NCI-H1694 (cell line): ENCODE measurements at regions not wholly inside any gene's neighbourhood (a gene's known extent, or its start where the extent isn't known, plus 50 kb on each side); places are given as distances from the start of the nearest gene placed in this dataset.
"Not testable (repeated sequence)": the region's sequence is repeated elsewhere in the genome, so short reads cannot be mapped to it uniquely, and the experiment has no call there.

Experiments
- DNase-seq: peaks from one replicate; lab custom pipeline; 2025; lab: John Stamatoyannopoulos, UW

DNA sequence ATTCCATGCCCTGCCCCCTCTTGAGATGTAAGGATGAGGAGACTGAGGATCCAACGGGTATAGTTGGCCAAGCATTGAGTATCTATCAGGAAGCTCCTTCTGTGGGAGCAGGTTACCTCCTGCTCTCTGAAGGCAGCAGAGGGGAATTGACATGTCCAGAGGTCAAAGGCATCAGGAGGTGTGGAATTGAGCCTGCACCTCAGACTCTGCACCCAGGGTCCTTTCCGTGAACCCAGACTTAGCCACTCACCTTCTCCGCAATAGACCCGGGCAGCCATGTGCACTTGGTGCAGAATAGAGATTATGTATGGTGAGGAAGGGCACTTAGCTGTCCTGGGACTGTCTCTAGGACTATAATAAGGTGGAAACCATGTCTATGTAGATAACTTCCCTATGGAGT is 399.0 kb upstream of the TPM1 start:
- no peak for DNase-seq

DNA sequence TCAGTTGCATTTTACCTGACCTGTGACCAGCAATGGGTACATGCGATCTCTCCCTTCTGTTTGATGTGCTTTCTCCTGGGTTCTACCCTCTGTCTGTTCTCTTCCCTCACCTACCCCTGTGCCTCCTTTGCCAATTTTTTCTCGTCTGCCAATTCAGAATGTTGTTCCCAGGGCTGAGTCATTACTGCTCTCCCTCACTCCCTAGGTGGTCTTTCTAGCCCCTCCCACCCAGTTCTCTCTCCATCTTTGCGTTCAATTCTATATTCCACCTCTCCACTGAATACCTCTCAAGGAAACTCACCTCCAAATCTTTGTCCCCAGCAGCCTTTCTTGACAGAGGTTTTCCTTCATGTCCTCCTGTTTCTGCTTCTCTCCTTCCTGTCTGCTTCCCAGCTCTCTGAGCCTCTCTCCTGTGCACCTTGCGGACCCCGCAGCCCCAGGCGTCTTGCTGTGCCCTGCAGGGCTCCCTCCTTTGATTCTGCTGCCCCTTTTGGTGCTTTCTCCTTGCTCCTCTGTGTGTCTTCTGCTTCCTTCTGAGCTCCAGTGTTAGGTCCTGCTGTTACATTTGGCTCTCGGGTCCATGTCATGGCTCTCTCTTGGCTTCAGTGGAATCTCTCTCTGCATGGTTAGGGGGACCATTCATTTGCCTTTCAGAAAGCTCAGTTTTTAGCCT is 398.2 kb upstream of the TPM1 start:
- DNase-seq = no peak

DNA sequence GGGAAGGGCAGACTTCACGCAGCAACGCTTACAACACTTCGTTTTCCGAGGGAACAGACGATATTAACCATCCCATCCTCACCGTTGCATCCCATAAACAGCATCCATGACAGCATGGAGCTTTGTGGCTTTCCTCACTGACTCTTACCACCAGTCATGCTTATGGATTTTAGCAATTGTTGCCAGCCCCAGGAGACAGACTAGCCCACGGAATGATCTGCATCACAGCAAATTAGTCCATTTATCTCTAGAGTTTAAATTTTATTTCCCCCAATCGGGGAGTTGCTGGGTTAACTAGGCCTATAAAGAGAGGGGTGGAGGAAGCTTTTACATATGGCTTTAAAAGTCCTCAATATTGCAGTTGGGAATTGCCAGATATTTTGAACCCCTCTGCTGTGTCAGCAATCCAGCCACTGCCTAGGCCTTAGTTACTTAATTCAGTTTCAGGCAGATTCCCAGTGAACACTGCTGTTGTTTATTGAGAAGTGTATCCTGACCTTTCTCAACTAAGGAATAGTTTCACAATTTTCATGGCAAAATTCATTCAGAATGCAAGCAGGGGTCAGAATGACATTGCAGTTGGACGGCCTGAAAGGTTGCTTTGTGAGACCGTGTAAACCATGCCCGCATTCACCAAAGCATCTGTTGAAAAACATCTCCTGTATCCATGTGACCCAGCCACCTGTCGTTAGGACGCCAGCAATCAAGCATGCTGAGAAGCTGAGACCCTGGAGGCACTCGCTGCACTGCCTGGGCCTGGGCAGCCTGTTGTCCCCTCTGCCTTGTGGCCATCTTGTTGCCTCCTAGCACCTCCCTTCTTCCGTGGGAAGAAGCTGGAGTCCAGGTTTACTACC is 397.4 kb upstream of the TPM1 start:
- DNase-seq = no peak

- no peak for DNase-seq
Measured at GRCh38 chr15:62647202-62647842, 395.2 kb upstream of the TPM1 start.

DNA sequence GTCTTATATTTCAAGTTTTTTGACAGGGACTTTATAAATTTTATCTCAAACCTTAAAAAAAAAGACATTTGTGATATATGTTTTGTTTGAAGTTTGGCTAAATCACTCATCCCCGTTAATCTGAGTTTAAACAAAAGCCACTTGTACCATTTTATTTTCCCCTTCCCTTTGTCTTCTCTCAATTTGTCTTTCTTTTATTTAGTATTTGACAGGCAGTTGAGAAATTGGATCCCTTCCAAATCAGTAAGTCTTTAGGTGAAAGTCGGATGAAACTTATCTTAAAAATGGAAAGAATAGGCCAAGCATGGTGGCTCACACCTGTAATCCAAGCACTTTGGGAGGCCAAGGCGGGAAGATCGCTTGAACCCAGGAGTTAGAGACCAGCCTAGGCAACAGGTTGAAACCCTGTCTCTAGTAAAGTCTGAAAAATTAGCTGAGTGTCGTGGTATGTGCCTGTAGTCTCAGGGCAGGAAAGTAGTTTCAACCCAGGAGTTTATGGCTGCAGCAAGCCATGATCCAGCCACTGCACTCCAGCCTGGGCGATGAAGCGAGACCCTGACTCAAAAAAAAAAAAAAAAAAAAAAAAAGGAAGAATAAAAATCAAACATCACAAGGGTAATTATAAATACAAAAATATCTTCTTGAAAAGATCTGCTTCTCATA is 394.6 kb upstream of the TPM1 start:
- no peak for DNase-seq

GRCh38 chr15:62648954-62649353 is 393.6 kb upstream of the TPM1 start:
- peak; percentile 21 for DNase-seq

GRCh38 chr15:62649793-62650420 is 392.6 kb upstream of the TPM1 start:
- no peak for DNase-seq

DNA sequence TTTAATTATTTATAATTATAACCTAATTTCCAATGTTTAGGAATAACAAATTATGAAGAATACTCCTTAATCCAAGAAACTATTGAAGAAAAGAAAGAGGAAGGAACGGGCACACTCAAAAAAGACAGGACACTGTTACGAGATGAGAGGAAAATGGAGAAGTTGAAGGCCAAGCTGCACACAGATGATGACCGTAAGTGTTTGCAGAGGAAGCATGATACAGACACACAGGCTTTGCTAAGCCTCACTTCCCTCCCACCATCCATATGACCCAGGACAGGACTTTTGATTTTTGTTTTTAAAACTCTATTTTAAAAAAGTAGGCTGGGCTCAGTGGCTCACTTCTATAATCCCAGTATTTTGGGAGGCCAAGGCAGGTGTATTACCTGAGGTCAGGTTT is 389.4 kb upstream of the TPM1 start:
- no peak for DNase-seq

DNA sequence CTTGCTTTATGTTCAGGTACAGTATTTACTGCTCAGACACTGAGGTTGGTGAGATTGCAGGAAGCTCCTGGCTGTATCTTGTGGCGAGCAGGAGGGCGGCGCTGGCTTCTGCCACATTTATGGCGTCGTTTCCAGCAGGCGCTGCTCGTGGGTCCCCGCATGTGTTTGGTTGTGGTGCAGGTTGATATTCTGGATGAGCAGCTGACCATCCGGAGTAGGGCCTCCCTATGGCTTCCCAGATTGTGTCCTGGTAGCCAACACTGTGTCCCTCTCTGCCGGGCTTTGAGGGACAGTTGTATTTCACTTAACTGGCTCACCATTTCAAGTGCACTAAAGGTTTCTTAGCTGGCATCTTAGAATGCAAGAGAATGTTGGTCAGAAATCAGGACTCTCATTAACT is 386.5 kb upstream of the TPM1 start:
- DNase-seq = no peak

DNA sequence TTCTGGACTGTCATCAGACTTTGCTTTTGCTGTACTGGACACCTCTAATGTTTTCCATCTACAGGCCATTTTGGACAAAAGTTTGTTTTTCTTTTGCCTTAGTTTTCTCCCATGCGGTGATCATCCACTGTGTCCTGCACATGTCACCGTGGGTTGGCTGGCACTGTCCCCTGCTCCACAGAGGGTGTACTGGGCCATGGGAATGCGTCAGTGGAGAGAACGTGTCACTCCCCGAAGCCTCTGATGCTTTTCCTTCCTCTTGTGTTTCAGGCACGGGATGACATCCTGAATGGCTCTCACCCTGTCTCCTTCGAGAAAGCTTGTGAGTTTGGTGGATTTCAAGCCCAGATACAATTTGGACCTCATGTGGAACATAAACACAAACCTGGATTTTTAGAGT is 385.0 kb upstream of the TPM1 start:
- DNase-seq = not testable (repeated sequence)

DNA sequence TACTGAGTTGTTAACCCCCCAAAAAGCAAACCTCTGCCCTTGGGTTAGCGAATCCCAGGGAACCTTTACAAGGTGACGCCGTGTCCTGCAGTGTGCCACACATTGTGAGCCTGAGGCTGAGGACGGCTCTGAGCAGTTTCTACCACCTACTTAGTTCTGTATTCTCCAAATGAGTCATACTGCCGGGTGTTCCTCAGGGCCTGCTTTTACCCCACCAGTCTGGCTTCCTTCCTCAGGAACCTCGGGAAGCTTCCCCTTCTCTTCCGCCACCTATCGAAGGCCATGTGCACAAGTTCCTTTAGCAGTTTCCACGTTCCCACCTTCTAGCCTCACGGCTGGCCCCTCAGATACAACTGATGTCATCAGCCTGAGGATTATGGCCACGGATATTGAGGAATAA is 384.0 kb upstream of the TPM1 start:
- no peak for DNase-seq

GRCh38 chr15:62663547-62663946 is 379.0 kb upstream of the TPM1 start:
- DNase-seq = no peak

DNA sequence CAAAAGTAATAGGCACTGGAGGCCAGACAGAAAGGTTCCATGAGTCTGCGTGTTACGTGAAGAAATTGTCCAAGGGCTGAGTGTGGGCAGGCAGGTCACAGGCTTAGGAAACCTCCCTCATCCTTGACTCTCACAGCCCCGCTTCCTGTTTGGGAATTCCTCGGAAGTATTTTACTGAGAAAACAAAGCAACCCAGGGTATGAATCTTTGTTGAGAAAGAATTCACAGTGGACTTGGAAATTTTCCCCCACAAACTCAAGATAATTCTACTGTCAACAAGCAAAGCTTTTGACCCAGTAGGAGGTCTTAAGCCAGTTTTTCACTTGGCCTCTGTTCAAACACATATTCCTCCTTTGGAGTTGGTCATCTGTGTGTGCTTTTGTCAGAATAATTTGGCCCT is 377.1 kb upstream of the TPM1 start:
- DNase-seq = no peak

DNA sequence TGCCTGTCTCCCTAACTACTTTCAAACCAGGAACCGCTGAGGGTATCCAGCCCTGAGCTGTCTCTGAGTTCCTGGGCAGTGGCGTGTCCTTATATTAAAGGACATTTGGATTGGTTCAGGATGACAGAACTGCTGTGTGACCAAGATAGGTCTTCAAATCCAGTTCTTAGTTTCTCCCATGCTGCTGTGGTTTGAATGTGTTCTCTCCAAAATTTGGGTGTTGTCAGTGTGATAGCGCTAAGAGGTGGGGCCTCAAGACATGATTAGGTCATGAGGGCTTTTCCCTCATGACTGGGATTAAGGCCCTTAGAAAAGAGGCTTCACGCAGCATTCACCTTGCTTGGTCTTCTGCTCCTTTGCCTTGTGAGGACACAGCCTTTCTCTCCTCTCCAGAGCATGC is 376.5 kb upstream of the TPM1 start:
- DNase-seq = no peak

DNA sequence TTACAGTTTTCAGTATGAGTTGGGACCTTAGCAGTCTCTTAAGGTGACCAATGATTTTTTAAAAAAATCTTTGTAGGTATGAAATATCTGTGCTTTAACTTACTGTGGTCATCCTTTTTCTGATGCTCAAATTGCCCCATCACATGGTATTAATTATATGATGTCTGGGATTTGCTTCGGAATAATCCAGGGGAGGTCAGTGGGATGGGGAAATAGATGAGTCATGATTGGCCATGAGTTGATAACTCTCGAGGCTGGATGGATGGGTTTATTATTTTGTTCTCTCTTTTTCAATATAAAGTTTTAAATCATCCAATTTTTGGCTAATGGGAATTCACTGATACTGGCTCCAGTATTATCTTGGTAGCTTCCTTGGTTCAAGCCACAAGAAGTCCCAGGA is 370.3 kb upstream of the TPM1 start:
- no peak for DNase-seq

DNA sequence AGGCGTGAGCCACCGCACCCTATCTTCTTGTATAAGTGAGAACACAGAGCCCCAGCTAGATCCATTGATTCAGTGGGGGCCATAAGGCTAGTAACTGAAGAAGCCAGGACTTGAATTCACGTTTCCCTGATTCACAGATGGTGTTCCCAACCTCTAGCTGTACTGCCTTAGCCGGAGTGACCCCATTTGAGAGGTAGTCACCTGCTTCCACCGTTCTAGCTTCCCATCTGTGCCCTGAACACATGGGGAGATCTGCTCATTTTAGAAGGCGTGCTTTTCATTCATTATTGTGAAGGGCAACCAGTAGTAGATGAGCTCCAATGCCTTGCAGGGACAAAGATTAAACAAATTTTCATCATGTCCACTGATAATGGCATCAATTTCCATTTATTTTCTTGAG is 365.7 kb upstream of the TPM1 start:
- no peak for DNase-seq

GRCh38 chr15:62681939-62682896 is 360.3 kb upstream of the TPM1 start:
- no peak for DNase-seq

DNA sequence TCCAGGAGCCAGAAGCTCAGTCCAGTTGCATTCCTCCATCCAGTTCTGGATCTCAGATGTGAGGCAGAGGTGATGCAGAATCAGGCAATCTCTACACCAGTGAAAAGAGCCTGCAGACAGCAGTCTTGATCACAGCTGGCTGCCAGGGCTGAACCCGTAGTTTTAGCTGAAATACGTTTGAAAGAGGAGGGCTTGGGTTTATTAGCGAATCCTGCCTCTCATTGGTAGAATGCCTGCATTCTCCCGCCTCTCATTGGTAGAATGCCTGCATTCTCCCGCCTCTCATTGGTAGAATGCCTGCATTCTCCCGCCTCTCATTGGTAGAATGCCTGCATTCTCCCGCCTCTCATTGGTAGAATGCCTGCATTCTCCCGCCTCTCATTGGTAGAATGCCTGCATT is 359.4 kb upstream of the TPM1 start:
- not testable (repeated sequence) for DNase-seq

DNA sequence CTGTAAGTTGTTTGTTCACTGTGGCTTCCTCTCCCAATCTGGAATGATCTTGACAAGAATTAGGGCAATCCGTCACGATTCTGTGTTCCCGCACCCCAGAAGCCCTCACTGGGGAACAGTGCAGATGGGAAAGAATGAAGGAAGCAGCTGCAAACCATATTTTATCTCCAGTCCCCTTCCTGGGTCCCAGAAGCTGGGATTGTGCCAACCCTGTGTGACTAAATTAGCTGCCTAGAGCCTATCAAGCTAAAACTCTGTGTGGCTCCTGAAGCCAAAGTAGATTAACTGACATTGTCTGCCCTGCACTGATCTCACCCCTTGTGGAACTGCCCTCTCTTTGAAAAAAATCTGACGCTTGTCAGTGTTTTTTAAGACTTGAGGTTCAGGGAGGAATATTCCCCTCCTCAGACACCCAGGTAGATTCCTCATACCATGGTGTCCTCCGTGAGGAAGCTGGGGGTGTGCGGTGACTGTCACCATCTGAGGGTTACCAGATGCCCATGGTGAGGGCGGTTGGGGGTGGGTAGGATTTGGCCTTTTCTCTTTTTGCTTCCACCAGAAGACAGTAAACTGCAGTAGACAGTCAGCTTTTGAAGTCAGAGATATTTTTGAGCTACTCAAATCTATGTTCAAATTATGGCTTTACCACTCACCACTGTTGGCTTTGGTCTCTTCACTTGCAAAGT is 358.3 kb upstream of the TPM1 start:
- no peak for DNase-seq

DNA sequence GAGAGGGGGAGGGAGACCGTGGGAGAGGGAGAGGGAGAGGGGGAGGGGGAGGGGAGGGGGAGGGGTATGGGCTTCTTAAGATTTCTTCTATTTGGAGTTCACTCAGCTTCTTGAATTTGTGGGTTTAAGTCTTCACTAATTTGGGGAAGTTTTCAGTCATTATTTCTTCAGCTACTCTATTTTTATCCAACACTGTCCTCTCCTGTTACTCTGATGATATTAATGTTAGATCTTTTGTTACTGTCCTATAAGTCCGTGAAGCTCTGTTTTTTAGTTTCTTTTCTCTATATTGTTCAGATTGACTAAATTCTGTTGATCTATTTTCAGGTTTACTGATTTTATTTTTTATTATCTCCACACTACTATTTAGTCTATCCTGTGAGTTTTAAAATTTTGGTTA is 351.5 kb upstream of the TPM1 start:
- no peak for DNase-seq
